ELR (cell line): ENCODE measurements at regions not wholly inside any gene's neighbourhood (a gene's known extent, or its start where the extent isn't known, plus 50 kb on each side); places are given as distances from the start of the nearest gene placed in this dataset.
"Not testable (repeated sequence)": the region's sequence is repeated elsewhere in the genome, so short reads cannot be mapped to it uniquely, and the experiment has no call there.

Source experiments
- DNase-seq: peaks from one replicate; pipeline ENCODE4 v3.0.0-alpha.2; 2015; ENCODE audit warnings: low read depth

DNA sequence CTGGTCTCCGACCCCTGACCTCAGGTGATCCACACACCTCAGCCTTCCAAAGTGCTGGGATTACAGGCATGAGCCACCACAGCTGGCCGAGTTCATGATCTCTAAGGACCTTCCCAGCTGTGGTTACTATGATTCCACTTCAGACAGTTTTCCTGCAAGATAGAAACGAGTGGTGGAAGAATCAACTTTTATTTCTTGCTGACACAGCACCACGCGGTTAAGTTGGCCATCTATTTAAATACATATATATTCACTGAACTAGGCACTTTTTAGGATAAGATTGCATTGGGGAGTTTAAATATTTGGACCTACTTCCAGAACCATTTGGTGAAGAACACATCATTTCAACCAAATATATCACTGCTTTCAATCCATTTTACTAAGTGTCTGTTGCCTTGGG is 213.4 kb downstream of the TBX5 start:
- no peak for DNase-seq

DNA sequence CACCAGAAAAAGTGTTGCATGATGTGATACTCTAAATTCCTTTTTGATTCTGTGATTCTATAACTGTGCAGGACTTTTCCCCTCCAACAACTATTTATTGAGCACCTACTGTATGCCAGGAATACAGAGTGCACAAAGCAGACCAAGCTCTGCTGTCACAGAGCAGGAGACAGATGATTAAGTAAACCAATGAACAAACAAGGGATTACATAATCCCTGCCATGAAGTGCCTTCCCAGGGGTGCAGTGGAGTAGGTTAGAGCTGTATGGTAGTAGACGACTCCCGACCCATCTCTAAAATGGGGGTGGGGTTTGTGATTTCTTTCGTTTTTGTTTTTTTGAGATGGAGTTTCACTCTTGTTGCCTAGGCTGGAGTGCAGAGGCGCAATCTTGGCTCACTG is 213.9 kb downstream of the TBX5 start:
- no peak for DNase-seq

DNA sequence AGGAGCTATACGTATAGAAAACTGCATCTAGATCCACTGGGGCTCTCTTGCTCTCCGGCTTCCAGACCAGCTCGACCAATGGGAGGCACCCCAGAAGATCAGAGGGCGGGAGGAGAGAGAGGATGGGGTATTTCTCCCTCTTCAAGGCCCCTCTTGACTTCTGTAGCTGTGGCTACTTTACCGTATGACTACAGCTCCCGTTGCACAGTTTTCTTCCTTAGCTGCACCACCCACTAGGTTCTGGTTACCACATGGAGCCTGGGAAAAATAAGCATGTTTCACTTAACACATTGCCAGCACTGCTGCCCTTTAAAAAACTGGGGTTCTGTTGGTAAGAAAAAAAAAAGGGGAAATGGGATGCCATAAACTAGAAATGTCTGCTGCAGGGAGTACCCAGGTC is 214.4 kb downstream of the TBX5 start:
- no peak for DNase-seq

DNA sequence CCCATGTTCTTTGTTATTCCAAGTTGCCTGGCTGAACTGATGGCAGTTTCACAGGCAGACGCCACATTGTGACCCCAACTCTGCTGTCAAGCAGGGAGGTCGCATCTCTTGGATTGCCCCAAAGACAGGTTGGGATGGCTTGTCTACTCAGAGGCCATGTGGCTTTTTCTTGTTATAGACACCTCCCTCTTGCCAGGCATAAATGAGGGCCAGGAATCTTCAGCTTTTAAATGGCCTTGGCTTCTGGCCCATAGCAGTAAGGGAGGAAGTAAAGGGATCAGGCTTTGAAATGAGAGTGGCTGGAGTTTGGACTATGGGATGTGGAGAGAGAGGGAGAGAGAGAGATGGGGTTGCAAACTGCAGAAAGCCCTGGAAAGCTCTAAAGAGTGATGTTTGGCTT is 215.0 kb downstream of the TBX5 start:
- DNase-seq = no peak

GRCh38 chr12:114189266-114189665 is 216.7 kb downstream of the TBX5 start:
- DNase-seq = no peak

DNA sequence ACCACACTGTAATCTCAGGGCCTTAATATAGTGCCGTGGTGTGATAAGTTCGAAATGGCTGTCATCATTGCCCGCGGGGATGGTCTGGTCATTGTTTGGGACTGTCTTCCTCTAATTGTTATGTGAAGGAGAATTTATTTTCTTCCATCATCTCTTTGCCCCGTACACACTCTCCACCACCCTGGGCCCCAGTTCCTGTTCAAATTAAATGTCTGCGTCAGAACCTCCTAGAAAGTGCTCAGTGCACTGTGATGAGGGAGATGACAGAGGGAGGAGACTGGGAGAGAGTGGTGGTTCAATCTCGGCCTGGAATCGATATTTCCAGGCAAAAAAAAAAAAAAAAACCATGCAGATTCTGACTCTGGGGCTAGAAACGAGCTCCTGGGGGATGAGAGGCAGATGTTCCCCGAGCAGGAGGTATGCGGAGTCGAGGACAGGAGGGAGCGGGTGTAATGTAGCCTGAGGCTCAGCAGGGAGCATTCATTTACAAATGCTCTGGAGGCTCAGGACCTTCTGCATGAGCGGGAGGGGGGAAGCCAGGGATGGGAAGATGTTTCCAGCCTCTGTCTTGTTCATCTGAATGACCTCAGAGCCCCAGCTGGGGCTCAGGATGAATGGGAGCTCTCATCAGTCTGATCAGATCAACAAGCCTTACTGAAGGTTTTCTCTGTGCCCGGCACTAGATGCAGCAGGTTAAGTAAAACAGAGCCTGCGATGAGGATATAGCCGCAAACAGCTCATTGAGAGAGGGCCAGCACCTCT is 219.5 kb downstream of the TBX5 start:
- DNase-seq = no peak

DNA sequence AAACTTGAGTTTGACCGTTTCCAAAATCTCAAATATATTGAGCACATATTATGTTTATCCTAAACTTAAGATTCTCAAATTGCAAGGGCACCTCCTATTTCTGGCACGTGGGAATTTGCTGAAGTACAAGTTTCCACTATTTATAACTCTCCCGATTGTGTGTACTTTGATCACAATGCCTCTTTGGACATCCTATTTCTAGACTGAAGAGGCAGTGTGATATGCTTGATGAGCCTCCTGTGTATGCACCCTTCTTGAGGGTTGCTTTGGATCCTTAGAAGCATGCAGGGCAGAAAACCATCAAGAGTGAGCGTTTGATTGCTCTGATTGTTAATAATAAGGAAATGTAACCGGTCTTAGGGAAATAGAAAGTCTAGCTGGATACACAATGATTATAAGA is 218.9 kb upstream of the RBM19 start:
- no peak for DNase-seq

DNA sequence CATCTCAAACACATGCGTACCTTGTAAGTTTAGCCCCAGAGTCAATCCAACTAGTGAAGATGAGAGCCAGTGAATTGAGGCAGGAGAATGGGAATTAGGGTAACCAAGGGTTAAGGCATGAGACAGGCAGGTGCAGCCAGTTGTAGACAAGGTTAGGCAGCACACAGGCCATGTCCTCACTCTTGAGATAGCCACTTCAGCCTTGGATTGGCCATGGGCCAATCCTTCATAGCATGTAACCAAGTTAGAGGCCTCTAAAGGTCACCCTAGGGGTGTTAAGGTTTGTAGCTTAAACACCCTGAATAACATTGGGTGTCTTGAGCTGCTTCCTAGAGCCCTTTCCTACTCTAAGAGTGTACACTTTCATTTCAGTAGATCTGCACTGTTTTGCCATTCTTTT is 208.2 kb upstream of the RBM19 start:
- no peak for DNase-seq

GRCh38 chr12:114172135-114172534 is 206.0 kb upstream of the RBM19 start:
- DNase-seq = no peak

DNA sequence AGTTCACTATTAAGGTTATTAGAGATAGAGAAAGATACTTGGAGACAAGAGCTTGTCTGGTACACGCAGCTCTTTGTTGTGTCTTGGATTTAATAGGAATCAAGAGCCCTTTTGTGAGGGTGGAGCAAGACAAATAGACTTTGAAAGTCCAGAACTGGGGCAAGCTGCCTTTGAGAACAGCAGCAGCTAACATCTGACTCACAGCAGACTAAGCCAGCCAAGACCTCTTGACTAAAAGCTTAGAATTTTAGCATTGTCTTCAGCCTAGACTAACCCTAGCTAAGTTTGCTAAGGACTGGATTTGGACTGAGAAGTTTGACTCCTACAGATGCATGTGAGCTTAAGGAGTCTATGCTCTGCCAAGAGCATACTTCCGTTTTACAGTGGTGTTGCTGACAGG is 201.9 kb upstream of the RBM19 start:
- DNase-seq = peak; percentile 19

DNA sequence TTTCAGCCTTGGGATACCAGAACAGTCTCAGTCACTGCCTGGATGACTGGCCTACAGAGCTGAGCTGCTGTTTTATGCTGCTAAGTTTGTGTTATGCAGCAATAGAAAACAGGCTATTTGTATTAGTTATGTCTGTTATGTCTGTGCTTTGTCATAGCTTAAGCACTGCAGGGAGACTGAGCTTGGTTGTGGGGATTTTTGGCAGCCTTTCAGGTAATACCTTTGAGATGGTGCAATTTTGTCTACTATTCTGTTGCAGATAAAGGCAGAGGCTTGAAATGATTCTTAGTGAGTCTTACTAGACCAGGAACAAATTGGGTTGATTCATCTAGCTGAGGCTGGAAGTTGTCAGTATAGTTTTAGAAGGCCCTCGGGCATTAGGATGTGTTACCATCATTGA is 201.3 kb upstream of the RBM19 start:
- DNase-seq = peak; percentile 6

GRCh38 chr12:114166362-114166761 is 200.2 kb upstream of the RBM19 start:
- DNase-seq = peak; percentile 66

GRCh38 chr12:114165921-114166320 is 199.8 kb upstream of the RBM19 start:
- no peak for DNase-seq

DNA sequence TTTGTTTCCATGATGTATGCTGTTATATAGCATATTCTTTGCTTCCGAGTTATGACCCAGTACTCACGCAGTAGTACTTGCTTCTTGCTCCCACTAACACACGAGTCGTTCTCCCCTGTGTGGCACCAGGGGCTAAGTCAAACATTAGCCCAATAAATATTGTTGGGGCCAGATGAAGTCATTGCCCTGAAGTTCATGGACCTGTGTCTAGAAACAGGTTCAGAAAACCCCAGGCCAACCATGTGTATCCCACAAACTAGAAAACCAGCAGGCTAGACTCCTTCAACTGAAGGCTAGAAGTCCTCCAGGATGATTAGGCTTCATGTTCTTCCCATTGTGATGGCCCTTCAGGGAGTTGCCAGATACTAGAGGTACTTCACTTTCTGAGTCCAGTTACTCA is 198.2 kb upstream of the RBM19 start:
- DNase-seq = no peak

DNA sequence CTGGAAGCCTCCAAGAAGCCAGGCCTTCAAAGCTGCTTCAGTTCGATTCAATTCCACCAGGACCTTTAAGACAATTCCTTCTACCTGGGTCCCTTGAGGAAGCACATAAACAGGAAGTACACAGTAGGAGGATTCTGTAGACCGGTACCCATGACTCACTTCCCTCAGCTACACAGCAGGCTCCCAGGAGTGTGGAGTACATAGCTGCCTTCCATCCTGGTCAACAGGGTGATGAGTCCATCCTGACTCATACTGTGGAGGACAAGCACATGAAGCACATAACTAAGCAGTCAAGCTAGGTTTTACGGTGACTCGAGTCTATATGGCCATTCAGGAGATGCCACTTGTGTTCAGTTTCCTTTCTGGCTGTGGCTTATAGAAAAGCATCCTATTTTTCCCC is 197.6 kb upstream of the RBM19 start:
- DNase-seq = peak; percentile 97

DNA sequence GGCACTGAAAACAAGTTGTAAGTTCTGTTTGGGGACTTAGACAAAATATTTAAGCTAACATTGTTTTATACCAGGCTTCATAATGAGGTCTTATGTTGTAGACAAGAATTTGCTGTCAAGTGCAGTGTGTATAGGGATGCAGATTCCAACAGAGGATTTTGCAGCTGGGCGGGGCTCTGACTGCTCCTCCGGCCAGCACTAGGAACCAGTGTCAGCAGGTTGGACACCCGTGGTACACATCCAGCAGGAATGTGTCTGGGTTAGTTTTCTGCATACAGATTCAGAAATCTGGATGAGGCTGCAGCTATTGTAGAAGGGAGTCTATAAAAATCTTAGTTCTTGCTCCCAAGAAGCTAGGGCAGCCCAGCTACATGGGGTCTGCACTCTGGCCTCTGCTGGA is 194.3 kb upstream of the RBM19 start:
- no peak for DNase-seq

DNA sequence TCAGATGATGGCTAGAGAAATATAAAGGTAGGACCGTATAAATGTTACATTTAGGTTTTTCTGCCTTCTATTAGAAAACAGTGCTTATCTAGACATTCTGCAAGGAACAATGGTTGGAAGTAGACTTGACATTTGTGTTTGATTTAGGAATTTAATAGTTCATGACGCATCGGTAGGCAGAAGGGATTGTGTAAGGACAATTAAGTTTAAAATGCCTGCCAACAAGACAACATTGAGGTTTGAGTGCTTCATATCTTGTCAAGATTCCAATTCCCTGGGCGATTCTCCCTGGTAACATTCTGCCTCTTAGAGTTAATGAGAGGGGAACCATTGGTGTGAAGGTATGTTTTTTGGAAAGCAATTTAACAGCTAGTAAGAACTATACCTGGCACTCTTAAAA is 186.8 kb upstream of the RBM19 start:
- DNase-seq = no peak

DNA sequence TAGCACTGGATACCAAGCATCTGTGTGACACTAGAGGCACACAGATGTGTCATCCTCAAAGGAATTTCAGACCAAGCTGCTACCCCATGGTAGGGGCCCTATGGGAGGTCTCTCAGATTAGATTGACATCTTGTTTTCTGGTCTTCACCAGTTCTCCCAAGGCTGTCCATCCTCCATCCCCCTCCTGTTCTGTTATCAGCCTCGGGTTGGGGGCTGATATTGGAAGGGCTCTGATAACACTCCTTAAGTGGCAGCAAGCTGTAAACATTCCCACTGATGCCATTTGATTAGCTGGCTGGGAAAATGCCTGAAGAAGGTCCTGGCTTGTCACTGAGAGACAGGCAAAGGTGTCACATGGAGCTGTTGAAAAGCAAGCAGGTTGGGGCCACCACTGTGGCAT is 185.9 kb upstream of the RBM19 start:
- DNase-seq = no peak

DNA sequence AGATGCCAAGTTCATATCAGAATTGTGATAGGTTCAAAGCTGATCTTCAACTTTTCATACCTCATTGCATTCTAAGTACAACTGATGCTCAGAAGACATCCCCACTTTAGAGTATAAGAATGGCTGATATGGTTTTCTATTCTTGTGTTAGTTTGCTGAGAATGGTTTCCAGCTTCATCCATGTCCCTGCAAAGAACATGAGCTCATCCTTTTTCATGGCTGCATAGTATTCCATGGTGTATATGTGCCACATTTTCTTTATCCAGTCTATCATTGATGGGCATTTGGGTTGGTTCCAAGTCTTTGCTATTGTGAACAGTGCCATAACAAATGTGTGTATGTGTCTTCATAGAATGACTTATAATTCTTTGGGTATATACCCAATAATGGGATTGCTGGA is 184.5 kb upstream of the RBM19 start:
- not testable (repeated sequence) for DNase-seq

- DNase-seq = no peak
These were observed 175.9 kb upstream of the RBM19 start for GRCh38 chr12:114141921-114142564.

DNA sequence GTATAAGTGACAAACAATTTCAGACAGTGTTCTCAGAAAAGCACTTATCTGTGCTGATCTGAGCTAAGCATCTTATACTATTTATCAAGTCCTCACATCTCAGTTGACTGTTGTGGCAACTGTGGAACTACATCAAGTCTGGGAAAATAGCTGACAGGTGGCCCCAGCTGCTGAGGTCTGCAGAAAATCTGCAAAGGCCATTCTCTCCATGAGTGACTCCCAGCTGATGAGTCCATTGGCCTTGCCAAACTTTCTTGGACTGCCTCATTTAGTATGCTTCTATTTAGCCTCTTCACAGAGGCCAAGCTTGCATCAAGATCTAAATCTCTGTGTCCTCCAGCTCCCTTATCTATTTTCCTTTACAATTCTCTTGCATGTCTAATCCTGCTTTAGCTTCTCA is 174.5 kb upstream of the RBM19 start:
- DNase-seq = no peak

- no peak for DNase-seq
These were observed 170.5 kb upstream of the RBM19 start for GRCh38 chr12:114136631-114137030.

GRCh38 chr12:114134922-114135321 is 168.8 kb upstream of the RBM19 start:
- DNase-seq = no peak

DNA sequence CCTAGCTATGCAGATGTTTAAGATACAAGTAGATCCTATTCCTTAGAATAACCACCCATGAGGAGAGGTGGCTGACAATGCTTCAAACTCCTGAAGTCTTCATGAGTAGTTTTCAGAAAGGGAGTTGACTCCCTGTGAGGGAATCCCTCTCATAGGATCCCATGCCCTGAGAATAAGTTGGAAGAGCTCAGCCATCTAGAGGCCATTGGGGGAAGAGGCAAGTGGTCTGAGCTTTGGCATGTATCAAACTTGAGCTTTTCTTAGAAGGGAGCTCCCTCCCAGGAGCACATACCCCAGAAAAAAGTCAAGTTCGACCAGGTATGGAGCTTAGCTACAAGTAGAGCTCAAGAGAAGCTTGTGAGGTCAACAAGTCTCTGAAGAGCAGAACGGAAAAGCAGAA is 165.7 kb upstream of the RBM19 start:
- DNase-seq = peak; percentile 2
